Neural progenitor cell (in vitro differentiated cells): ENCODE measurements at regions not wholly inside any gene's neighbourhood (a gene's known extent, or its start where the extent isn't known, plus 50 kb on each side); places are given as distances from the start of the nearest gene placed in this dataset.
A peak's percentile ranks its signal among the peaks of the same experiment; 100 is the strongest.

Experiments used
- DNase-seq: peaks from one replicate; pipeline ENCODE4 v3.0.0-alpha.2; 2016; ENCODE audit warnings: low spot score
- H2AFZ ChIP-seq: fragments of 200-600 bp; sonication (generic); replicated peaks from 2 replicates; pipeline ENCODE4 v1.6.1; 2016; ENCODE audit warnings: antibody characterized with exemption
- H3F3A ChIP-seq: fragments of 200-600 bp; sonication (generic); 2 replicates; pipeline ENCODE4 v1.6.1; 2016; ENCODE audit warnings: antibody characterized with exemption, low read depth
- H3K27ac ChIP-seq: fragments of 200-600 bp; sonication (generic); 2 replicates; pipeline ENCODE4 v1.5.1; 2016; ENCODE audit warnings: mild to moderate bottlenecking
- H3K27me3 ChIP-seq: fragments of 200-600 bp; sonication (generic); 2 replicates; pipeline ENCODE4 v1.6.1; 2016; ENCODE audit warnings: mild to moderate bottlenecking, moderate library complexity
- H3K36me3 ChIP-seq: fragments of 200-600 bp; sonication (generic); 2 replicates; pipeline ENCODE4 v1.5.1; 2016
- H3K4me1 ChIP-seq: fragments of 200-600 bp; sonication (generic); 2 replicates; pipeline ENCODE4 v1.6.1; 2016; ENCODE audit warnings: mixed run types
- H3K4me2 ChIP-seq: fragments of 200-600 bp; sonication (generic); 2 replicates; pipeline ENCODE4 v1.6.1; 2016
- H3K4me3 ChIP-seq: fragments of 200-600 bp; sonication (generic); 2 replicates; pipeline ENCODE4 v1.5.1; 2016
- H3K79me2 ChIP-seq: fragments of 200-600 bp; sonication (generic); 2 replicates; pipeline ENCODE4 v1.6.1; 2016; ENCODE audit warnings: low read depth
- H3K9ac ChIP-seq: fragments of 200-600 bp; sonication (generic); 2 replicates; pipeline ENCODE4 v1.6.1; 2016
- H3K9me3 ChIP-seq: fragments of 200-600 bp; sonication (generic); 2 replicates; pipeline ENCODE4 v1.5.1; 2016; ENCODE audit warnings: low read depth
- H4K20me1 ChIP-seq: fragments of 200-600 bp; sonication (generic); 2 replicates; pipeline ENCODE4 v1.6.1; 2016; ENCODE audit warnings: low read depth
- H3K27ac Mint-ChIP-seq: 3 replicates; pipeline ENCODE4 v1.8.0; 2021; ENCODE audit warnings: mixed read lengths
- H3K27me3 Mint-ChIP-seq: 2 replicates; pipeline ENCODE4 v1.8.0; 2022; ENCODE audit warnings: low read depth, mild to moderate bottlenecking, inconsistent platforms, moderate library complexity, mixed read lengths; ENCODE audit not compliant: insufficient read depth
- H3K36me3 Mint-ChIP-seq: 3 replicates; pipeline ENCODE4 v1.8.0; 2021; ENCODE audit warnings: mixed read lengths
- H3K4me1 Mint-ChIP-seq: 3 replicates; pipeline ENCODE4 v1.8.0; 2021; ENCODE audit warnings: mixed read lengths
- H3K4me3 Mint-ChIP-seq: 3 replicates; pipeline ENCODE4 v1.8.0; 2021; ENCODE audit warnings: mild to moderate bottlenecking, moderate library complexity, mixed read lengths
- H3K9me3 Mint-ChIP-seq: 3 replicates; pipeline ENCODE4 v1.8.0; 2020; ENCODE audit warnings: mixed read lengths
- EZH2 ChIP-seq: fragments of 200-600 bp; sonication (generic); IDR thresholded peaks from 2 replicates; pipeline ENCODE4 v1.6.1; 2017; ENCODE audit warnings: antibody characterized with exemption, mild to moderate bottlenecking, moderate library complexity
- EZH2phosphoT487 ChIP-seq: fragments of 200-600 bp; sonication (generic); IDR thresholded peaks from 2 replicates; pipeline ENCODE4 v1.6.1; 2017; ENCODE audit warnings: antibody characterized with exemption
- TF ChIP-seq, protein P1 (sequence below): fragments of 200-600 bp; sonication (generic); IDR thresholded peaks from 2 replicates; pipeline ENCODE4 v1.5.1; 2017; ENCODE audit warnings: antibody characterized with exemption, mild to moderate bottlenecking

DNA sequence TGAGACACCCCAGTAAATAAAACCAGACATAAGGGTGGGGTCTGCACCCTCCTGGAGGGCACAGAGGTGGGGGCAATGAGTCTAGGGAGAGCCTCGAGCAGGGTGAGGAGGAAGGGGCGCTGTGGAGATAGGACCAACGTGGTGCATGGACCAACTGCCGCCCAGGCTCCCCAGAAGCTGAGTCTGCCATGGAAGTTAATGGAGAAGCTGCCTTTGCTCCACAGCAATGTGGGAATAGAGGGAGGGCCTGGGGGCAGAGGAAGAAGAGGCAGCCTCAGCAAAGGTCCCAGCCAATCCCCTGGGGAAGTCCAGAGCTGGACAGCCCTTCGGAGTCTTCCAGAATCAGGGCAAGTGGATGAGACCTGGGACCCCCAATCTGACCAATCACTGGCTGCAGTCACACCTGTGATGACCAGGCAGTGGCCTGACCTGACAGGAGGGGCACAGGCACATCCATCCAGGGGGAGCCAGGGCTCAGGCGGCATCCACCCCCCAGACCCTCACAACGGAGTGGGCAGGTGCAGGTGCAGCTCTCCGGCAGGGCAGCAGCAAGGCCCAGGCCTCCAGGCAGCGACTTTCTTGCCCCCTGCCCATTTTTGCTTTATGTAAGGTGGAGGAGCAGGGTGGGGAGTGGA lies 242.2 kb upstream of the PPP2R2D start:
- Histone ChIP-seq H3K9me3 (no peaks in the 10 kb centered on the region), H3K27ac (no peak overlapping the region), H3K9ac (no peak overlapping the region), H3K79me2 (no peaks in the 10 kb centered on the region), H3K36me3 (no peaks in the 10 kb centered on the region), H3K4me2 (no peak overlapping the region), H3K27me3 (no peaks in the 10 kb centered on the region), H4K20me1 (no peaks in the 10 kb centered on the region), H3K4me1 (peaks cover 13% of the 10 kb centered on the region), H3F3A (peaks cover 9% of the 10 kb centered on the region), H3K4me3 (no peak overlapping the region), H2AFZ (no peak overlapping the region)
- Mint-ChIP-seq H3K36me3 (no peaks in the 10 kb centered on the region), H3K4me3 (no peak overlapping the region), H3K27ac (no peak overlapping the region), H3K9me3 (peaks cover 11% of the 10 kb centered on the region), H3K4me1 (peaks cover 32% of the 10 kb centered on the region), H3K27me3 (peaks cover 12% of the 10 kb centered on the region)
- DNase-seq = no peak
- no peak for TF ChIP-seq EZH2
- TF ChIP-seq, protein P1, sequence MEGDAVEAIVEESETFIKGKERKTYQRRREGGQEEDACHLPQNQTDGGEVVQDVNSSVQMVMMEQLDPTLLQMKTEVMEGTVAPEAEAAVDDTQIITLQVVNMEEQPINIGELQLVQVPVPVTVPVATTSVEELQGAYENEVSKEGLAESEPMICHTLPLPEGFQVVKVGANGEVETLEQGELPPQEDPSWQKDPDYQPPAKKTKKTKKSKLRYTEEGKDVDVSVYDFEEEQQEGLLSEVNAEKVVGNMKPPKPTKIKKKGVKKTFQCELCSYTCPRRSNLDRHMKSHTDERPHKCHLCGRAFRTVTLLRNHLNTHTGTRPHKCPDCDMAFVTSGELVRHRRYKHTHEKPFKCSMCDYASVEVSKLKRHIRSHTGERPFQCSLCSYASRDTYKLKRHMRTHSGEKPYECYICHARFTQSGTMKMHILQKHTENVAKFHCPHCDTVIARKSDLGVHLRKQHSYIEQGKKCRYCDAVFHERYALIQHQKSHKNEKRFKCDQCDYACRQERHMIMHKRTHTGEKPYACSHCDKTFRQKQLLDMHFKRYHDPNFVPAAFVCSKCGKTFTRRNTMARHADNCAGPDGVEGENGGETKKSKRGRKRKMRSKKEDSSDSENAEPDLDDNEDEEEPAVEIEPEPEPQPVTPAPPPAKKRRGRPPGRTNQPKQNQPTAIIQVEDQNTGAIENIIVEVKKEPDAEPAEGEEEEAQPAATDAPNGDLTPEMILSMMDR = no peak
- TF ChIP-seq EZH2phosphoT487 = no peak

DNA sequence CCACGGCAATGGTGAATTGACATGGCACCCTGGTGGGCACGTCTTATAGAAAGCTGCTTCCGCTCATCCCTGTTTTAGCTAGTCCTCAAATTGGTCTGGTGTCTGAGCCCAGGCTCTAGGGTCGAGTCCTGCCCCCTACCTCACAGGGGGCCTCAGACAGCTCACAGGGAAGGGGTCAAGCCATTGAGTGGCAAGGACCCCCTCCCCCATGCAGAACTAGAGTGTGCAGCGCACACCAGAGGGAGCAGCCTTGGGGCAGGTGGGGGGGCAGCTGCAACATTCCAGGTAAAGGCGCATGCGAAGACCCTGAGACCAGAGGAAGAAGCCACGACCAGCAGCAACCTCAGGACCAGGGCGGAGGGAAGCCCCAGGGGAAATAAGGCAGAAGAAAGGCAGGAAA lies 240.4 kb upstream of the PPP2R2D start:
- Histone ChIP-seq H3F3A (peaks cover 9% of the 10 kb centered on the region), H3K27ac (no peak overlapping the region)
- no peak for DNase-seq

DNA sequence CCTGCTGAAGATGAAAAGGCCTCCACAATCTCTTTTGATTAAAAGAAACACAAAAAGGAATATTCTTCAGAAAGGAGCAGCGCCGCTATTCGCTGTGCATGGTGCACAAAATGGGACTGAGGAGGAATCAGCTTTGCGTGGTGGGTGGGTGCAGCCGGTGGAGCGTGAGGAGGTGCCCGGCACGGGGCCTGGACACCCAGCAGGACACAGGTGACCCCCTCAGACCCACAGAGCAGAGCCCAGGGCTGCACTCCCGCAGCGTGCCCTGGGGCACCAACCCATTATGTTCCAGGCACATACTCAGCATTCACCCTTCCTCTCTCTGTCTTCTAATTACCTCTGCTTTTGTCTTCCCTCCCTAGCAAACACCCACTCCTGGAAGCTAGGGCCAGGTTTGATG lies 238.0 kb upstream of the PPP2R2D start:
- H3K27me3 ChIP-seq = no peaks in the 10 kb centered on the region
- no peak overlapping the region for H3K27ac Mint-ChIP-seq
- H3K36me3 Mint-ChIP-seq = peaks cover 2% of the 10 kb centered on the region
- no peaks in the 10 kb centered on the region for H3K36me3 ChIP-seq
- no peaks in the 10 kb centered on the region for H4K20me1 ChIP-seq
- no peak overlapping the region for H3K4me2 ChIP-seq
- H3K4me3 Mint-ChIP-seq = no peak overlapping the region
- H3K9ac ChIP-seq = no peak overlapping the region
- H3K27ac ChIP-seq = no peak overlapping the region
- no peaks in the 10 kb centered on the region for H3K9me3 ChIP-seq
- H3K9me3 Mint-ChIP-seq = peaks cover 22% of the 10 kb centered on the region
- H3K4me1 ChIP-seq = peaks cover 20% of the 10 kb centered on the region
- peaks cover 9% of the 10 kb centered on the region for H3F3A ChIP-seq
- peak overlapping the region; percentile 5 for H2AFZ ChIP-seq
- DNase-seq = no peak
- peaks cover 21% of the 10 kb centered on the region for H3K4me1 Mint-ChIP-seq
- TF ChIP-seq, protein P1 = no peak
- no peak for TF ChIP-seq EZH2
- H3K79me2 ChIP-seq = no peaks in the 10 kb centered on the region
- peaks cover 5% of the 10 kb centered on the region for H3K27me3 Mint-ChIP-seq
- H3K4me3 ChIP-seq = no peak overlapping the region

More for the DNA sequence above, 240.4 kb upstream of the PPP2R2D start:
- H3K9me3 Mint-ChIP-seq = peaks cover 19% of the 10 kb centered on the region
- Histone ChIP-seq H3K9me3 (no peaks in the 10 kb centered on the region), H3K4me1 (peaks cover 13% of the 10 kb centered on the region), H2AFZ (no peak overlapping the region), H3K79me2 (no peaks in the 10 kb centered on the region), H3K4me2 (no peak overlapping the region), H3K9ac (no peak overlapping the region), H3K4me3 (no peak overlapping the region), H4K20me1 (no peaks in the 10 kb centered on the region), H3K36me3 (no peaks in the 10 kb centered on the region), H3K27me3 (no peaks in the 10 kb centered on the region)
- no peak overlapping the region for H3K27ac Mint-ChIP-seq
- H3K4me3 Mint-ChIP-seq = peak overlapping the region; percentile 10
- peaks cover 22% of the 10 kb centered on the region for H3K4me1 Mint-ChIP-seq
- peaks cover 2% of the 10 kb centered on the region for H3K36me3 Mint-ChIP-seq
- H3K27me3 Mint-ChIP-seq = peaks cover 8% of the 10 kb centered on the region
- TF ChIP-seq EZH2 (no peak), EZH2phosphoT487 (no peak)
- TF ChIP-seq, protein P1 = no peak
